Neural cell (in vitro differentiated cells): ENCODE measurements at regions not wholly inside any gene's neighbourhood (a gene's known extent, or its start where the extent isn't known, plus 50 kb on each side); places are given as distances from the start of the nearest gene placed in this dataset.

Source experiments
- H2AFZ ChIP-seq: fragments of 200-600, 300-800 bp; sonication (generic), shearing (Covaris generic); 2 replicates; pipeline ENCODE4 v1.6.0; 2014; ENCODE audit warnings: low read depth, mild to moderate bottlenecking, antibody characterized with exemption, low read length, moderate library complexity
- H3F3A ChIP-seq: fragments of 200-600 bp; shearing (Covaris generic); 2 replicates; pipeline ENCODE4 v1.6.1; 2016; ENCODE audit warnings: mild to moderate bottlenecking, moderate library complexity, mixed read lengths, antibody characterized with exemption, low read length; ENCODE audit not compliant: insufficient read depth, poor library complexity, severe bottlenecking
- H3K27ac ChIP-seq: fragments of 200-600, 300-800 bp; sonication (generic), shearing (Covaris generic); 2 replicates; pipeline ENCODE4 v1.5.1; 2014; ENCODE audit warnings: mild to moderate bottlenecking, low read length, moderate library complexity
- H3K27me3 ChIP-seq: fragments of 300-800, 200-600 bp; sonication (generic), shearing (Covaris generic); 2 replicates; pipeline ENCODE4 v1.6.0; 2014; ENCODE audit warnings: mild to moderate bottlenecking, low read depth, low read length, moderate library complexity; ENCODE audit not compliant: insufficient read depth
- H3K36me3 ChIP-seq: fragments of 300-800, 200-600 bp; sonication (generic), shearing (Covaris generic); 2 replicates; pipeline ENCODE4 v1.5.1; 2014; ENCODE audit warnings: mild to moderate bottlenecking, antibody characterized with exemption, low read length, moderate library complexity; ENCODE audit not compliant: insufficient read depth
- H3K4me2 ChIP-seq: fragments of 300-800, 200-600 bp; sonication (generic), shearing (Covaris generic); 2 replicates; pipeline ENCODE4 v1.6.0; 2014; ENCODE audit warnings: mild to moderate bottlenecking, low read length
- H3K4me3 ChIP-seq: fragments of 300-800, 200-600 bp; sonication (generic), shearing (Covaris generic); 2 replicates; pipeline ENCODE4 v1.5.1; 2014; ENCODE audit warnings: mild to moderate bottlenecking, low read length, moderate library complexity
- H3K79me2 ChIP-seq: fragments of 200-600 bp; shearing (Covaris generic); replicated peaks from 2 replicates; pipeline ENCODE4 v1.6.0; 2014; ENCODE audit warnings: mild to moderate bottlenecking, low read length, moderate library complexity; ENCODE audit not compliant: insufficient read depth
- H3K9ac ChIP-seq: fragments of 300-800, 200-600 bp; sonication (generic), shearing (Covaris generic); 2 replicates; pipeline ENCODE4 v1.6.1; 2016; ENCODE audit warnings: mild to moderate bottlenecking, low read length, mixed read lengths
- H3K9me2 ChIP-seq: fragments of 200-600 bp; shearing (Covaris generic); 2 replicates; pipeline ENCODE4 v1.6.1; 2016; ENCODE audit warnings: mild to moderate bottlenecking, low read length, mixed read lengths; ENCODE audit not compliant: insufficient read depth
- H3K9me3 ChIP-seq: fragments of 200-600, 300-800 bp; sonication (generic), shearing (Covaris generic); 2 replicates; pipeline ENCODE4 v1.6.1; 2016; ENCODE audit warnings: mild to moderate bottlenecking, mixed run types, low read length, moderate library complexity, mixed read lengths
- H4K20me1 ChIP-seq: fragments of 200-600 bp; shearing (Covaris generic); 2 replicates; pipeline ENCODE4 v1.6.1; 2016; ENCODE audit warnings: mild to moderate bottlenecking, mixed run types; ENCODE audit not compliant: insufficient read depth
- CTCF ChIP-seq: fragments of 450-650 bp; IDR thresholded peaks from 2 replicates; pipeline ENCODE4 v1.5.1; 2014; ENCODE audit warnings: antibody characterized with exemption, mild to moderate bottlenecking, moderate library complexity; ENCODE audit not compliant: poor library complexity, severe bottlenecking
- EP300 ChIP-seq: fragments of 450-650 bp; conservative IDR thresholded peaks from 2 replicates; pipeline ENCODE4 v1.6.1; 2014; ENCODE audit warnings: antibody characterized with exemption, mild to moderate bottlenecking, moderate library complexity; ENCODE audit not compliant: poor library complexity, severe bottlenecking
- EZH2 ChIP-seq: fragments of 200-600, 300-800 bp; shearing (Covaris generic), sonication (generic); IDR thresholded peaks from 2 replicates; pipeline ENCODE4 v1.6.1; 2014; ENCODE audit warnings: antibody characterized with exemption, low read length, borderline replicate concordance, mild to moderate bottlenecking; ENCODE audit not compliant: insufficient read depth, poor library complexity, severe bottlenecking
- MXI1 ChIP-seq: fragments of 450-650 bp; conservative IDR thresholded peaks from 2 replicates; pipeline ENCODE4 v1.6.1; 2014; ENCODE audit warnings: antibody characterized with exemption, mild to moderate bottlenecking; ENCODE audit not compliant: poor library complexity, severe bottlenecking
- POLR2AphosphoS5 ChIP-seq: IDR thresholded peaks from 2 replicates; pipeline ENCODE4 v1.6.1; 2012
- RAD21 ChIP-seq: fragments of 450-650 bp; conservative IDR thresholded peaks from 2 replicates; pipeline ENCODE4 v1.6.1; 2014; ENCODE audit warnings: antibody characterized with exemption, mild to moderate bottlenecking, moderate library complexity
- SMC3 ChIP-seq: fragments of 450-650 bp; conservative IDR thresholded peaks from 2 replicates; pipeline ENCODE4 v1.6.1; 2014; ENCODE audit warnings: antibody characterized with exemption, mild to moderate bottlenecking, moderate library complexity; ENCODE audit not compliant: poor library complexity
- TAF1 ChIP-seq: IDR thresholded peaks from 2 replicates; pipeline ENCODE4 v1.6.1; 2012; ENCODE audit warnings: low read depth
- TF ChIP-seq, protein P1 (sequence below): IDR thresholded peaks from 2 replicates; pipeline ENCODE4 v1.6.1; 2012; ENCODE audit warnings: borderline replicate concordance

DNA sequence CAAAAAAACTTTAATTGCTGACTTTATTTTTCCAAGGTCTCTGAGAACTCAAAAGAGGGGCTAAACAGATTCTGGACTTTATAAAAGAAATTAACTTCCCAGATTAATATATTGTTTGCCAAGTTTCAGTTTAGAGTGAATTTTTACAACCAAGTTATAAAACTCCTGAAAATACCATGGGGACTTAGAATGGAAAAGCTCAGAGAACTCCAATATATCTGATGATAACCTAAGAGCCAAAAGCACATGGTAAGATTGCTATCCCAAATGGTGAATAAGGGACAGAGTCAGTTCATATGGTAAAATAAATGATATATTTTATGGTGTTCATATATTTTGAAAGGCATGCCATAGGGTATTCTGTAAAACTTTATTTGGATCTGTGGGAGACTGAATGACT, 470.9 kb downstream of the TTLL7 start:
- Histone ChIP-seq H3K4me3 (no peak overlapping the region), H2AFZ (no peak overlapping the region), H3K9me3 (no peaks in the 10 kb centered on the region), H3K4me2 (no peak overlapping the region), H3K27ac (no peak overlapping the region), H3F3A (no peaks in the 10 kb centered on the region), H3K36me3 (no peaks in the 10 kb centered on the region), H3K79me2 (no peaks in the 10 kb centered on the region), H3K27me3 (no peaks in the 10 kb centered on the region), H4K20me1 (no peaks in the 10 kb centered on the region), H3K9me2 (no peaks in the 10 kb centered on the region), H3K9ac (no peak overlapping the region)
- no peak for TF ChIP-seq CTCF
- no peak for TF ChIP-seq RAD21
- no peak for TF ChIP-seq TAF1
- TF ChIP-seq SMC3: no peak
- no peak for TF ChIP-seq EZH2
- TF ChIP-seq, protein P1, sequence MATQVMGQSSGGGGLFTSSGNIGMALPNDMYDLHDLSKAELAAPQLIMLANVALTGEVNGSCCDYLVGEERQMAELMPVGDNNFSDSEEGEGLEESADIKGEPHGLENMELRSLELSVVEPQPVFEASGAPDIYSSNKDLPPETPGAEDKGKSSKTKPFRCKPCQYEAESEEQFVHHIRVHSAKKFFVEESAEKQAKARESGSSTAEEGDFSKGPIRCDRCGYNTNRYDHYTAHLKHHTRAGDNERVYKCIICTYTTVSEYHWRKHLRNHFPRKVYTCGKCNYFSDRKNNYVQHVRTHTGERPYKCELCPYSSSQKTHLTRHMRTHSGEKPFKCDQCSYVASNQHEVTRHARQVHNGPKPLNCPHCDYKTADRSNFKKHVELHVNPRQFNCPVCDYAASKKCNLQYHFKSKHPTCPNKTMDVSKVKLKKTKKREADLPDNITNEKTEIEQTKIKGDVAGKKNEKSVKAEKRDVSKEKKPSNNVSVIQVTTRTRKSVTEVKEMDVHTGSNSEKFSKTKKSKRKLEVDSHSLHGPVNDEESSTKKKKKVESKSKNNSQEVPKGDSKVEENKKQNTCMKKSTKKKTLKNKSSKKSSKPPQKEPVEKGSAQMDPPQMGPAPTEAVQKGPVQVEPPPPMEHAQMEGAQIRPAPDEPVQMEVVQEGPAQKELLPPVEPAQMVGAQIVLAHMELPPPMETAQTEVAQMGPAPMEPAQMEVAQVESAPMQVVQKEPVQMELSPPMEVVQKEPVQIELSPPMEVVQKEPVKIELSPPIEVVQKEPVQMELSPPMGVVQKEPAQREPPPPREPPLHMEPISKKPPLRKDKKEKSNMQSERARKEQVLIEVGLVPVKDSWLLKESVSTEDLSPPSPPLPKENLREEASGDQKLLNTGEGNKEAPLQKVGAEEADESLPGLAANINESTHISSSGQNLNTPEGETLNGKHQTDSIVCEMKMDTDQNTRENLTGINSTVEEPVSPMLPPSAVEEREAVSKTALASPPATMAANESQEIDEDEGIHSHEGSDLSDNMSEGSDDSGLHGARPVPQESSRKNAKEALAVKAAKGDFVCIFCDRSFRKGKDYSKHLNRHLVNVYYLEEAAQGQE: no peak
- TF ChIP-seq MXI1: no peak
- no peak for TF ChIP-seq POLR2AphosphoS5
- no peak for TF ChIP-seq EP300

DNA sequence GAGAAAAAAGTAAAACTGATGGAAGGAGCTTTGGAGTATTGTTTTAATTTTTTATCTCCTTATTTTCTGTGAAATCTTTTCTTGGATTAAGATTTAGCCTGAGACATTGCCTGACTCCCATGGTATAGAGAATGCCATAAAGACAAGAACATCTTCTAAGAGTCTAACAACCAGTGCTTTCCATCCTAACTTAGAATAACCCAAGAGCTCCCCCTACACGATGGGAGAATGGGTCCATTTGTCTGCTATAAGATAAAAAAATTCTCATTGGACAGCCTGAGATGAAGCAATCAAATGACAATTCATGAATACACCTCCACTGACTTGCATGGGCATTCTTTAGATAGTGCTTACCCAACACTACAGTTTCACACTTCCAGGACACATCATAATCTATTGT, 478.1 kb downstream of the TTLL7 start:
- Histone ChIP-seq H3K79me2 (no peaks in the 10 kb centered on the region), H3K27me3 (no peaks in the 10 kb centered on the region), H3K27ac (no peak overlapping the region), H2AFZ (no peak overlapping the region), H4K20me1 (no peaks in the 10 kb centered on the region), H3K9ac (no peak overlapping the region), H3K4me2 (no peak overlapping the region), H3K36me3 (no peaks in the 10 kb centered on the region), H3K4me3 (no peak overlapping the region), H3K9me3 (no peaks in the 10 kb centered on the region), H3F3A (no peaks in the 10 kb centered on the region), H3K9me2 (no peaks in the 10 kb centered on the region)
- TF ChIP-seq MXI1: no peak
- TF ChIP-seq TAF1: no peak
- TF ChIP-seq, protein P1: no peak
- no peak for TF ChIP-seq EZH2
- TF ChIP-seq RAD21: no peak
- TF ChIP-seq EP300: no peak
- no peak for TF ChIP-seq POLR2AphosphoS5
- no peak for TF ChIP-seq SMC3
- no peak for TF ChIP-seq CTCF
